Raji (cell line): ENCODE measurements at regions not wholly inside any gene's neighbourhood (a gene's known extent, or its start where the extent isn't known, plus 50 kb on each side); places are given as distances from the start of the nearest gene placed in this dataset.

Experiments
- POLR2A ChIP-seq: IDR thresholded peaks from 2 replicates; pipeline ENCODE4 v1.6.1; 2011; ENCODE audit warnings: low read depth, low read length, control low read depth; ENCODE audit not compliant: insufficient read depth

GRCh38 chr15:38994310-38994709 is 429.7 kb upstream of the RASGRP1 start:
- no peak for TF ChIP-seq POLR2A

DNA sequence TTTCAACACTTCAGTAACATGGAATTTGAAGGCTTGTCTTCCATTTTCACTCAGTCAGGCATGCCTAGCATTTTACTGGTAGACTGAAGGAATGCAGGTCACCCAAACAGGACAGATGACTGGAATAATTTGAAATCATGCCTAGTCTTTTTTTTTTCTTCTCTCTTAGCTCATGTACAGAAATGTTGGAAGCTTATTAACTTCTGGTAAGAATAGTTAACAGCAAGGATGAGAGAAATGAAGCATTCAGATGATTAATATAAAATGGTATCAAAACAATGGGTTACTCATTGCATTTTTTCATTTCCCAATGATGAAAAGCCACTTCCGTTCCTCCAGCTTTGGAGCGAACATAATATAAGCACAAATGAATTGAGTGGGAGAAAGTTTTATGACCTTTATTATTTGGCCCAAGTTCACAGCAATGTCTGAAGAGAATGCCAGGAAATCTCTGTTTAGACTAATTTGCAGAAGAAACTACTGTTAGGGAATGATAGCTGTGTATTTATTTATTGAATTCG is 431.6 kb upstream of the RASGRP1 start:
- no peak for TF ChIP-seq POLR2A

DNA sequence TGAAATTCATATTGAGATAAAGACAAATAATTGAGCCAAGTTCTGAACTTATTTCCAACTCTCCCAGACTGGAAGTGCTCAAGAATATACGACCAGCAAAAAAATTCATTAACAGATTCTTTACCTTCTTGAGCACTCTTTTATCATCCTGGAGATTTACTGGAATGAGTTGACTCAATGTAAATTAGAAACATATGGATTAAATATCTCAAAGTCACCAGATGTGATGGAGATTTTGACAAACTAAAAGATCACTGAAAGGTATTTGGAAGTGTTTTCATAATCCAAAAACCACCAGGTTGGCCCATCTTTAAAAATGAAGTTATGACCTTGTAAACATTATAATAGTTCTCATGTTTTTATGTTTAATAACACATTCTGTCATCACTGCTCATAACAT is 433.2 kb upstream of the RASGRP1 start:
- no peak for TF ChIP-seq POLR2A

DNA sequence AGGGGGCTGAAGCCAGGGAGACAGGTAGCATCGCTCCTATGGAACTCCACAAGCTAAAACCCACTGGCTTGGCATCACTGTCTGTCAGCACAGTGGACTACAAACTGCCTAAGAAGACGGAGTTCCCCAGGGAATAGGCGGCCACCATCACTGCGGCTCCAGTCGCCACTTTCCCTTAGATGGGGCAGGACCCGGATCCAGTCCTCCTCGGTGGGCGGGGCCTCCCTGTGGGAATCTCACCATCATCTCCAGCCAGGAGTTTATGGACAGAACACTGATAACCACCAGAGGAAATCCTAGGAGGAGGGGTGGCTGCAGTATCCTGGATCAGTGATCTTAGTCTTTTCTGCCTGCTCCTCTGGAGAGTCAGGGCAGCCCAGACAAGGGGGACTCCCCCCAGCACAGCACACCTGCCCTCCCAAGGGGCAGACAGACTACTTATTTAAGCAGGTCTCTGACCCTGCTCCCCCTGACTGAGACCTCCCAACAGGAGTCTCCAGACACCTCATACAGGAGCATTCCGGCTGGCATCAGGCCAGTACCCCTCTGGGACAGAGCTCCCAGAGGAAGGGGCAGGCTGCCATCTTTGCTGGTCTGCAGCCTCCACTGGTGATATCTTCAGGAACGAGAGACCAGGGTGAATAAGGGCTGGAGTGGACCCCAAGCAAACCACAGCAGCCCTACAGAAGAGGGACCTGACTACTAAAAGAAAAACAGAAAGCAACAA is 435.6 kb upstream of the RASGRP1 start:
- no peak for TF ChIP-seq POLR2A

- no peak for TF ChIP-seq POLR2A
These were observed 445.1 kb upstream of the RASGRP1 start for GRCh38 chr15:39009740-39010139.

DNA sequence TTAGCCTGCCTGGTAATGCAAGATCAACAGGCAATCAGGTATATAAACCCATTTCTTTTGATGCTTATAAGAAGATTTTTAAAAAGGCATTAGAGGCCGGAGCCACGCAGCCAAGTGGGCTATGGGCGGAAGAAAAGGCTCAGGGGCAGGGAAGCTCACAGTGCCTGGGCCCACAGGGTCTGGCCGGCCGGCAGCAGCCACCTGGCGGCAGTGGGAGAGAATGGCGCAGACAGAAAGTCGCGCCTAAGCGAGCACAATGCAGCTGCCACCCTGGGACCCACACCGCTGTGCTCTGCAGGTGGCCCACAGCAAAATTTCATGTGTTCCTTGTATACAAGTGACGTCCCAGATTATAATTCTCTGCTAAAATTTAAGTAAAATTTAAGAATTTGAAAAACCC is 448.6 kb upstream of the RASGRP1 start:
- TF ChIP-seq POLR2A, result no peak

DNA sequence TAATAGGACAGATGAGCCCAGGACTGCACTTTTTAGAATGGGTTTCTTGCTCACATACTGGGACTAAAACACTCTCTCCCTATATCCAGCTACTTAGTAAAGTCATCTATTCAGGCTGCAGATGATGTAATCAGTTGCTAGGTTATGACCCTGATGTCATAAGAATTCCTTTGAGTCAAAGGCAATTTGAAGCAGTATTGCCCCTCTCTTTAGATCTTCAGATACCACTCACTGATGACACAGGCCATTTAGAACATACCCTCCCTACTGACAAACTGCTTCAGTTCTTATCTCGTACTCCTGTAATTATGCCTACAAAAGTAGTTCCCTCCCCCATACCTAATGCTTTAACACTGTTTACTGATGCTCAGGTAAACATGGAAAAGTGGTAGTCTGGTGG is 450.1 kb upstream of the RASGRP1 start:
- no peak for TF ChIP-seq POLR2A

- TF ChIP-seq POLR2A, result no peak
These were observed 452.1 kb upstream of the RASGRP1 start for GRCh38 chr15:39016706-39017105.

DNA sequence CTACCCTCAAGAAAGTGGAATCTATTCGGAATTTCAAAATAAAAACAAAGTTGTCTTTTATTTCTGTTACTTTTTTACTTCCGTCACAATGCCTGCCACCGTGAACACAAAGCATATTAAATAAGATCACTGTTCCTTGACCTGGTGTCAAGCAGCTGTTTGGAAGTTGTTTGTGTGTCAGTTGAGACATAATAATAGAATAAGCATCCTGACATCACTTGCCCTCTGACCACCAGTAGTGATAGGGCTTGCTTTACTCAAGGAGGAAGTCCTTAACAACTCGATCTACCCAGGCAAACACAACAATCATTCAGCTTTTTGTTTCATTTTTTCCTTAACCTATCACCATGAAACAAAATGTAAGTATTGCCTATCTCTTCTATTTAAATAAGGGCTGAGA is 454.4 kb upstream of the RASGRP1 start:
- no peak for TF ChIP-seq POLR2A

DNA sequence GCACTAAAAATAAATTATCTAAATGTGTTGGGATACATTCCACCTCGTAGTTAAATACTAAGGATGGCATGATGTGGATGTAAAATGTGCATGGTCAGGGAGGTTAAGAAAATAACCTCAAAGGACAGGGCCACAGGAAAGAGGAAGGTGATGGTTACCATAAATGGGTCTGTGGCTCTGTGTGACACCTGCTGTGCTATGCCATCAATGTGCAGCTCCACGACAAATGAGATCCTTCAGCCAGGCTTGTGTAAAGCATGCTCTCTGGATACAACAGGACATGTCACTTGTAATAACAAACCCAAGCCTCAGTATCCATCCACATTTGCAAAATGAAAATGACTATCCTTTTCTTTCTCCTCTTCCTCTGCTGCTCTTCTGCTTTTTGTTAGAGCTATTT is 456.7 kb upstream of the RASGRP1 start:
- TF ChIP-seq POLR2A, result no peak

- TF ChIP-seq POLR2A, result no peak
These were observed 458.1 kb upstream of the RASGRP1 start for GRCh38 chr15:39022532-39023305.

GRCh38 chr15:39025321-39025720 is 460.7 kb upstream of the RASGRP1 start:
- no peak for TF ChIP-seq POLR2A

GRCh38 chr15:39025881-39026280 is 461.3 kb upstream of the RASGRP1 start:
- TF ChIP-seq POLR2A, result no peak

DNA sequence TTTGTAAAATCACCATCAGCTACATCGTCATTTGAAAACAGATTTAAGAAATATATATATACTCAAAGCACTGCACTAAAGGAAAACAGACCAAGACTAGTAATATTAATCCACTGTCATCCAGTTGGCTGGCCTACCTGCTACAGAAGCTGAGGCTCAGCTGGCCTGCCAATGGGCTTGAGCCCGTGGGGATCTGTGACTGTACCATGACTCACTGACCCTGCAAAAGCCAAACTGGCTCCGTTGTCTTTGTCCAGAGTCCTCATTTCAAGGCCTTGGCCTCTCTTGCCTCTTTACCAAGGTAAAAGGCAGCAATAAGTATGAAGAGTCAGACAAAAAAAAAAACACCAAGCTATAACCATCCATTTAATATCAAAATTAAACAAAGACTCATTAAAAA is 463.5 kb upstream of the RASGRP1 start:
- TF ChIP-seq POLR2A, result no peak

- TF ChIP-seq POLR2A, result no peak
These were observed 465.1 kb upstream of the RASGRP1 start for GRCh38 chr15:39029741-39030140.
